Kidney epithelial cell (primary cell): ENCODE measurements at regions not wholly inside any gene's neighbourhood (a gene's known extent, or its start where the extent isn't known, plus 50 kb on each side); places are given as distances from the start of the nearest gene placed in this dataset.

Experiments
- DNase-seq: peaks from one replicate; pipeline ENCODE4 v3.0.0-alpha.2; 2010; ENCODE audit warnings: low read depth
- H3K27me3 ChIP-seq: 2 replicates; pipeline ENCODE4 v1.6.0; 2011; ENCODE audit warnings: low read length; ENCODE audit not compliant: control insufficient read depth, insufficient read depth
- H3K36me3 ChIP-seq: 2 replicates; pipeline ENCODE4 v1.5.1; 2011; ENCODE audit warnings: low read length; ENCODE audit not compliant: control insufficient read depth, insufficient read depth
- H3K4me3 ChIP-seq: 2 replicates; pipeline ENCODE4 v1.5.1; 2011; ENCODE audit warnings: low read depth, mild to moderate bottlenecking, control low read depth, low read length
- CTCF ChIP-seq: IDR thresholded peaks from 2 replicates; pipeline ENCODE4 v1.5.1; 2011; ENCODE audit warnings: mild to moderate bottlenecking, moderate library complexity, low read length, control low read depth, inconsistent platforms; ENCODE audit not compliant: insufficient read depth, poor library complexity, severe bottlenecking

GRCh38 chr20:7586481-7586880, 353.8 kb downstream of the HAO1 start:
- no peak for DNase-seq
- Histone ChIP-seq H3K4me3 (no peak overlapping the region), H3K27me3 (no peaks in the 10 kb centered on the region), H3K36me3 (no peaks in the 10 kb centered on the region)
- TF ChIP-seq CTCF, result no peak

GRCh38 chr20:7589164-7589563, 351.1 kb downstream of the HAO1 start:
- DNase-seq, result no peak
- Histone ChIP-seq H3K4me3 (no peak overlapping the region), H3K36me3 (no peaks in the 10 kb centered on the region), H3K27me3 (no peaks in the 10 kb centered on the region)
- no peak for TF ChIP-seq CTCF

- Histone ChIP-seq H3K4me3 (no peak overlapping the region), H3K27me3 (no peaks in the 10 kb centered on the region), H3K36me3 (no peaks in the 10 kb centered on the region)
- TF ChIP-seq CTCF, result no peak
- no peak for DNase-seq
Observed at GRCh38 chr20:7596541-7596940, 343.7 kb downstream of the HAO1 start.

- no peak overlapping the region for H3K4me3 ChIP-seq
- TF ChIP-seq CTCF, result no peak
- H3K27me3 ChIP-seq, result no peaks in the 10 kb centered on the region
- DNase-seq, result no peak
- no peaks in the 10 kb centered on the region for H3K36me3 ChIP-seq
Observed at GRCh38 chr20:7601431-7601830, 338.8 kb downstream of the HAO1 start.

GRCh38 chr20:7606941-7607340, 333.3 kb downstream of the HAO1 start:
- Histone ChIP-seq H3K4me3 (no peak overlapping the region), H3K36me3 (no peaks in the 10 kb centered on the region), H3K27me3 (no peaks in the 10 kb centered on the region)
- no peak for DNase-seq
- no peak for TF ChIP-seq CTCF

- no peak for TF ChIP-seq CTCF
- no peaks in the 10 kb centered on the region for H3K27me3 ChIP-seq
- H3K4me3 ChIP-seq, result no peak overlapping the region
- DNase-seq, result no peak
- H3K36me3 ChIP-seq, result no peaks in the 10 kb centered on the region
Observed at GRCh38 chr20:7608250-7608649, 332.0 kb downstream of the HAO1 start.
